WI38 (cell line): ENCODE measurements at regions not wholly inside any gene's neighbourhood (a gene's known extent, or its start where the extent isn't known, plus 50 kb on each side); places are given as distances from the start of the nearest gene placed in this dataset.

Source experiments
- H3K4me3 ChIP-seq: 2 replicates; pipeline ENCODE4 v1.5.1; 2011; ENCODE audit warnings: low read depth, mild to moderate bottlenecking, control low read depth, low read length
- CTCF ChIP-seq: IDR thresholded peaks from 2 replicates; pipeline ENCODE4 v1.5.1; 2012; ENCODE audit warnings: low read depth, mild to moderate bottlenecking, control low read depth, low read length

GRCh38 chr4:130576218-130576617, 1480.3 kb downstream of the C4orf33 start:
- no peak overlapping the region for H3K4me3 ChIP-seq
- no peak for TF ChIP-seq CTCF

GRCh38 chr4:130591091-130591490, 1495.1 kb downstream of the C4orf33 start:
- no peak for TF ChIP-seq CTCF
- H3K4me3 ChIP-seq, result no peak overlapping the region

- H3K4me3 ChIP-seq, result no peak overlapping the region
- TF ChIP-seq CTCF, result no peak
Observed at GRCh38 chr4:130600706-130601105, 1504.8 kb downstream of the C4orf33 start.

GRCh38 chr4:130603043-130603442, 1507.1 kb downstream of the C4orf33 start:
- TF ChIP-seq CTCF, result no peak

GRCh38 chr4:130608121-130608520, 1512.2 kb downstream of the C4orf33 start:
- no peak for TF ChIP-seq CTCF
- no peak overlapping the region for H3K4me3 ChIP-seq

More at GRCh38 chr4:130603043-130603442, 1507.1 kb downstream of the C4orf33 start:
- no peak overlapping the region for H3K4me3 ChIP-seq

- no peak overlapping the region for H3K4me3 ChIP-seq
- no peak for TF ChIP-seq CTCF
Observed at GRCh38 chr4:130628531-130628930, 1532.6 kb downstream of the C4orf33 start.

- TF ChIP-seq CTCF, result no peak
- H3K4me3 ChIP-seq, result no peak overlapping the region
Observed at GRCh38 chr4:130632731-130633604, 1537.0 kb downstream of the C4orf33 start.
